HG02970 (cell line): ENCODE measurements at regions not wholly inside any gene's neighbourhood (a gene's known extent, or its start where the extent isn't known, plus 50 kb on each side); places are given as distances from the start of the nearest gene placed in this dataset.

Experiments used
- ATAC-seq: cut with Tn5 transposase; IDR thresholded peaks from one replicate; pipeline ENCODE4 v1.9.1; 2021; ENCODE audit warnings: mild to moderate bottlenecking, moderate library complexity, moderate number of reproducible peaks; ENCODE audit not compliant: unreplicated experiment, low FRiP score

DNA sequence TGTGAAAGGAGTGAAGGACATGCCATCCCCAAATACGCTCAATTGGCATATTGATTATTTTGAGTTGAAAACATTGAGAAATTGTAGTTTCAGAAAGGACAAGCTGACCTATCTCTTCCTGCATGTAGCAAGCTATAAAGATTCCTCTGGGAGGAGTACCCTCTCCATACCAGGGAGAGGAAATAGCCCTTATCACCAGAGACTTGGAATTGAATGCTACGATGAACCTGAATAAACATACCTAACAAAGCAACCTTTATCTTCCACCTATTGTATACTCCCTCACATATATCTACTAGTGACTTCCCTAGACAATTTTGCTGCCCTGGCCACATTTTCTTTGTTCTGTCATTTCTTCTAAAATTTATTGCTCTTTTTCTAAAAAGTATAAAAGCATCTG lies 150.2 kb upstream of the EEPD1 start:
- no peak for ATAC-seq

DNA sequence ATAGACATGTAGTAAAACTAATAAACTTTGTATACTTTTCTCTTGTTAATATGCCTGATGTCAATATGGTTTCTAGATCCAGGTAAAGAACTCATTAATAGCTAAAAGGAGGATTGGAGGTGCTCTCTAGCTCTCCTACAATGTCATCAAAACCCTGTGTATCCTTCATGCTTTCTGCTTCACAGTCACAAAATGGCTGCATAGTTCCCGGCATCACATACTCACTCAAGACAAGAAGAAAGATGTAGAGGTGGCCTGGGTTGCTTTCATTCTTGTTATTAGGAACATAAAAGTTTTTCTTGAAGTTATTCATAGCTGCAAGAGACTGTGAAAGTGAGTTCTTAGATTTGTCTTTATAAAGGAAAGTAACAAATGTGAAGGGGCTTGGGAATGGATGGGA lies 149.7 kb upstream of the EEPD1 start:
- no peak for ATAC-seq

DNA sequence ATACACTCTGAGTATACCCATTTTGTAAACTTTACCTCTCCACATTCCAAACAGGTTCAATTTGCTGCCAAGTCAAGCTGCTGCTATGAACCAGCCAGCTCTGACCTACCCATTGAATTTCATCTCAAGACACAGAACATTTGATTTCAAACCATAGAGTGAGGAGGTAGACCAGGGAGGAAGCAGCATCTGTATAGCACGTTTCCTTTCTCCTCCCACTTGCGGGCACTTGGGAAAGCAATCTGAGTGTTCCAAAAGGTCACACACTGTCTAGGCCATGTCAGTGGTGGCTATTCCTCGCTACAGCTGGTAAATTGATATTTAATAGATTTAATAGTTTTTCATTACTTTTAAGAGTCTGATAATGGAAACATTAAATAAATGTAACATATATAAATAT lies 147.8 kb upstream of the EEPD1 start:
- ATAC-seq = no peak

DNA sequence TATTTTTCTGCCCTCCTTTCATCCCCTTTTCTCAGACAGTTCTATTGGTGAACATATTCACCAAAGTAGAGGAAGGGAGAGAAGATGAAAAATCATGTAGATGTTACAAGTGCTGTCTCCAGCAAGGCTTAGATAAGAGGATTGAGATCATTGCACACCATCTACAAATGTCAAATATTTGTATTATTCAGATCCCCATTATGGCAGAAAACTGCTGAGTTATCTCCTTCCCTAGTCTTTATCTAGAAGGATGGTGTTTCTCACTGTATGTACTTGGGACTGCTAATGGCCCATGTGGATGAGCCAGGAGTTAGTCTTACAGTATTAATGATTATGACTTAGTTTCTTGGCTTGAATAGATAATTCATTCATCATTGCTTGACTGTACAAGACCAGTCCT lies 147.2 kb upstream of the EEPD1 start:
- ATAC-seq = no peak

DNA sequence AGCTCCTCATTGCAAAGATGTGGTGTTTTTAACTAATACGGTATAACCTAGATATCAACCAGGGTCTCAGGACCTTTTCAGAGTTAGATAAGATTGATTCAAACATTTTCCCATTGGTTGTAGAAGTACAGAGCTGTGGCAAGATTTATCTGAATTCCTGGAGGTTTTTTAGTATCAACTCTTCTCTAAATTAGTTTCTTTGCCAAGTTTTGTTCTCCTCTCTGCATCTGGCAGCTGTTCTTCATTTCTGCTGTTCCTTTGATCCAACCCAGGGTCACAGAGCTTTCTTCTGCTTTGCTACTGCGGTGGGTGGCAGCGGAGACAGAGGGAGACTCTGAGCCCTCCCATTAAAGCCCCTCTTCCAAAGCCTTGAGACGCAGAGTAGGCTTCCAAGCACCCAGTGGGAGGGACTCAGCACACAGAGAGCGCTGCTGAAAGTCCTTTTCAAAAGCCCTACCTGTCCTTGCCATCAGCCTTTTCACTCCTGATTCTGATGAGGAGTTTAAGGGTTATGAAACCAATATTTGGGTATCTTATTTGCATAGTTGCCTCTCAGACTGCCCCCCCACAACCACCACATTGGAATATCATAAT lies 146.3 kb upstream of the EEPD1 start:
- ATAC-seq = no peak

DNA sequence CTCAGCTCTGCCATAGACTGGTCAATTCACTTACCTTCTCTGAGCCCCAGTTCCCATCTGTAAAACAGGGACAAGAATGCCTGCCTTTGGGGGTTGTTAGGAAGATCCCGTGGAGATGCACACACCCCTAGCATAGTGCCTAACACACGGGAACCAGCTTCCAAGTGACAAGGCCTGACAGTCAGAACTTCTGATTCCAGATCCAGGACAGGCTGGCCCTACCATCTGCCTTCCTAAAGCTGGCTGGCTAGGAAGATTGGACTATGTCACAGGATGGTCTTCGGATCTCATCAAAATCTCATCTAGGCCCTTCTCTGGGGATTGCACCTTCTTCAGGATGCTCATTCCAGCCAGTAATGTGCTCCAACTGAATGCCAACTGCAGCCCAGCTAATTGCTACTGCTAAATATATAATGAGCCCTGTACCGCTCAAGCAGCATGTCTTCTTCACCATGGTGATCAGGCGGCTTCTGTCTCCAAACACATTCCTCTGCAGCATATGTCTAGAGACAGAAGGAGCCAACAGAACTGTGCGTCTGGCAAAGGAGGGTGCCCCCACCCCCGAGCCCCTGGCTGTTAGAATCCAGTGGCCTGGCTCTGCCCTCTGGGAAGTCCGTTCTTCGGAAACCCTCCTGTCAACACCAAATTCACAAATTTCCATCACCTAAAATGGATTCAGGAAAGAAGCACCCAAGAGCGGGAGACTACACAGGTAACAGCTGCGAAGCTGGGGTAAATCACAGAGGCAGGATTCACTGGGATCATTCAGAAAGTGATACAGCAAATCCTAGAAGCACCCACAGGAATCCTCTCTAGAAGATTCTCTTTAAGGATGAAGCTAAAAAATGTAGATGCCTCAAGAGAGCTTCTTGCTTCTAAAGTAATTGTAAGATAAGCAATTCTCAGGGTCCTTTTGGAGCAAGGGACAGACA lies 142.1 kb upstream of the EEPD1 start:
- ATAC-seq = no peak

DNA sequence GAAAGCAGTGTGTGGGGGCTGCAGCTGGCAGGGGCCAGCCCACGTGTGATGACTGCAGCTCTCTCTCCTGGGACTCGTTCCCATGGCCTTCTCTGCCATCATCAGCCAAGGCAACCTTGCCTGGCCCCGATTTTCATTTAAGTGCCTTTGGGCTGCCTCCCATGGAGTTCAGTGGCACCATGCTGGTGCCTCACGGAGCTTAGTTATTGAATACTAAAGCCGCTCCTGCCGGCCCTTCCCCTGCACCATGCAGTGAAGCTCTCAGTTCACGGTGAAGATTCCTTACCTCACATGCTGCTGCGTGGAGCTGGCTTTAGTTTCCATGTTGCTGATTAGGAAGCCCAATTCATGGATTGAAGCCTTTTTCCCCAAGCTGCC lies 141.5 kb upstream of the EEPD1 start:
- no peak for ATAC-seq

DNA sequence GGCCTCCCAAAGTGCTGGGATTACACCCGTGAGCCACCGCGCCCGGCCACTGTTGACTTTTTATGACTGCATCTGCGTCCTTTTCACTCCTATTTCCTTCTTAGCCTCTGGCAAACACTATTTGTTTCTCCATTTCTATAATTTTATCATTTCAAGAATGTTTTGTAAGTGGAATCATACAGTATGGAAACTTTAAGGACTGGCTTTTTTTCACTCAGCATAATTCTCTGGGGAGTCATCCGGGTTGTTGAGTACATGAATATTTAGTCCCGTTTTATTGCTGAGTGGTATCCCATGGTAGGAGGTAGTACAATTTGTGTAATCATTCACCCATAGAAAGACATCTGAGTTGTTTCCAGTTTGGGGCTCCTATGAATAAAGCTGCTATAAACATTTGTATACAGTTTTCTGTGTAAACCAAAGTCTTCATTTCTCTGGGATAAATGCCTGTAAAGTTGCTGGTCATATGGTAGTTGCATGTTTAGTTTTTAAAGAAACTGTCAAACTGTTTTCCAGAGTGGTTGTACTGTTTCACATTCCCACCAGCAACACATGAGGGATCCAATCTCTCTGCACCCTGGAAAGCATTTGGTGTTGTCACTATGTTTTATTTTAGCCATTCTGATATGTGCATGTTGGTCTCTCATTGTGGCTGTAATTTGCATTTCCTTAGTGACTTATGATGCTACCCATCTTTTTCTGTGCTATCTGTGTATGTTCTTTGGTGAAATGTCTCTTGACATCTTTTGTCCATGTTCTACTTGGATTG lies 139.6 kb upstream of the EEPD1 start:
- no peak for ATAC-seq

DNA sequence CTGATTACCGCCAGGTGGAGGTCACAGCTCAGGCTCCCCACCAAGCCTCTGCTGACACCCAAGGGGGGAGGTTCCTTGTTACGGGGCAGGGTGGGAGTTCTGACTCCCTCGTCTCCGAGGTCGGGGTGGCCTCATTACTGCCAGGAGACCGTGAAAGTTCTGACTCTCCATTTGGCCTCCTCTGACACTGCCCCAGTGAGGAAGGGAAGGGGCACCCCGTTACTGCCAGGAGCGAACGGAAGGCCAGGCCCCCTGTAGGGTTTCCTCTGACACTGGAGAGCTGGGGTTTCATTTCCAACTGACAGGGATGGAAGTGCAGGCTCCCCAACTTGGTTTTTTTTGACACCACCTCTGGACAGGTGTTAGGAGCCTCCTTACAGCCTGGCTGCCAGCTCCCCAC lies 138.1 kb upstream of the EEPD1 start:
- ATAC-seq = no peak

DNA sequence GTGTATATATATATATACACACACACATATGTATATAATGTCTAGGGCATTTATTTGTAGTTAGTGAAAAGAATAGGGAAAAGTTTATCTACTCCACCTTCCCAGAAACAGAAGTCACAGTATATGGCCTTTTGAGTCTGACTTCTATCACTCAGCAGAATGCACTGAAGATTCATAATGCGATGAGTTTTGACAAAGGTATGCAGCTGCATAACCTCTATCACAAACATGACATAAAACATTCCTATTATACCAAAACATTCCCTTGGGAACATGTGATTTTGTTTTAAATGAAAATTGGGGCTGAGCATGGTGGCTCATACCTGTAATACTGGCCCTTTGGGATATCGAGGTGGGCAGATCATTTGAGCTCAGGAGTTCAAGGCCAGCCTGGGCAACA lies 137.3 kb upstream of the EEPD1 start:
- no peak for ATAC-seq

DNA sequence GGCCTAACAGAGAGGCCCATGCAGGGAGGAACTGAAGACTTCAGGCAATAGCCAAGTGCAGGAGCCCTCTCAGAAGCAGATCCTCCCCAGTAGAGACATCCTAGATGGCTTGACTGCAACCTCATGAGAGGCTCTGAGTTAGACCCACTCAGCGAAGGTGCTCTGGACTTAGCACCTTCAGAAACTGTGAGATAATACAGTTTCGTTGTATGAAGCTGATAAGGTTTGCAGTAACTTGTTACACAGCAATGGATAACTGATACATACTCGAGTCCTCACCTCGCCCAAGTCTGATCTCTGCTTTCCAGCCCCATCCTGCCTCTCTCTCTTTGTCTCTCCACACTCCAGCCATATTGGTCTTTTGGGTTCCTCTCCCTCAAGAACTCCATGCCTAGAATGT lies 136.4 kb upstream of the EEPD1 start:
- no peak for ATAC-seq

DNA sequence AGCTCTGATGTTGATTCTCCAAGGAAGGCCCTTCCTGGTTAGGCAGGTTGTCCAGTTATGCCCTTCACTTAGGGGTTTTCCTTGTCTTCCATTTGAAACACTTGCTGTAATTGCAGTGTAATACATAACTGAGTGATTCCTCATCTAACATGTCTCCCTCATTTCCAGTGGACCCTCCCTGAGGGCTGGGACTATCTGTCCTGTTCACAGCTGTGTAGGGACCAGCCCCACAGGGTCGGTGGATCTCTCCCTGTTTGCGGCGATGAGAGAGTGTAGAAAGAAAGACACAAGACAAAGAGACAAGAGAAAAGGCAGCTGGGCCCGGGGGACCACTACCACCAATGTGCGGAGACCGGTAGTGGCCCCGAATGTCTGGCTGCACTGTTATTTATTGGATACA lies 135.9 kb upstream of the EEPD1 start:
- ATAC-seq = no peak

DNA sequence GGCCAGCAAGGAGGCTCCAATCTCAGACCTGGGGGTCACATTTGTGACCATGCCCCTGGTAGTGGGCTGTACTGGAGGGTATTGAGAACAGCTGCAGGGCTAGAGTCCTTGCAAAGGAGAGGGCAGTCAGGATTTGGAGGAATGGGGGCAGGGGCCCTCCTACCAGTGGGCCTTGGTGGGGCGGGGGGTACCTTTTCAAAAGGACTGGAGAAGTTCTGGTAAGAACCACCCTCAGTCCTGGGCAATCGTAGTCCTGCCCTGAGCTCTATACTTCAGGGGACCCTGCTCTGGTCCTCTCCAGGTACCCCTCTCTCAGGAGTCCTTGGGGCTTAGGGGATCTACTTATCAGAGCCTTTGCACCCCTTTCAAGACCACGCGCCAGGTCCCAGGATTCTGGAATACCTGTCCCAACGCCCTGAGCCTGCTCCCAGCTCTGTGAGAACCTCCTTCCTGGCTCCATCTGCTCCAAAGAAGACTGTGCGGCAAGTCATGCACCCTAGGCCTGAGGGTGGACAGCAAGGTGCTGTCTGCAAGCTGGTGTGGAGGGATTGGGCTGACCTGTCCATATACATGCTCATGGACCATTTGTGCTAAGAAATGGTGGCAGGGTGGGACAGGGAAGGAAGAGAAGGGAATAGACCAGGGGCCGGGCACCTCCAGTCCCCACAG lies 134.1 kb upstream of the EEPD1 start:
- no peak for ATAC-seq

DNA sequence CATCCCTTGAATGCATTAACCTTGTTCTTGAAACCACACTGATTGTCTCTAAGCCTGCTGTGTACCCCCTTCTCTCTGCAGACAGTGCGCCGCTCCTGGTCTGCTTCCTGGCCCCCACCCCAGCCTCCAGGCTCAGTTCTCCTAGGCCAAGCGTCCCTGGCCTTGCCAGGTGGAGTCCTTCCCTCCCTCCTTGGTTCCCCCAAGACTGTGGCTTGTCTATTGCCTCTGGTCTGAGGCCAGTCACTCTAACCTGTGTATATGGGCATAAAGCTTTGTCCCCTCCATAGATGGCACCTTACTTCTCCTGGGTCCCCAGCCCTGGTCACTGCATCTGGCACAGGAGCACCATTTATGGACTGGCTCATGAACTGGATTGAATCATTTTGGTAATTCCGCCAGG lies 133.5 kb upstream of the EEPD1 start:
- no peak for ATAC-seq

DNA sequence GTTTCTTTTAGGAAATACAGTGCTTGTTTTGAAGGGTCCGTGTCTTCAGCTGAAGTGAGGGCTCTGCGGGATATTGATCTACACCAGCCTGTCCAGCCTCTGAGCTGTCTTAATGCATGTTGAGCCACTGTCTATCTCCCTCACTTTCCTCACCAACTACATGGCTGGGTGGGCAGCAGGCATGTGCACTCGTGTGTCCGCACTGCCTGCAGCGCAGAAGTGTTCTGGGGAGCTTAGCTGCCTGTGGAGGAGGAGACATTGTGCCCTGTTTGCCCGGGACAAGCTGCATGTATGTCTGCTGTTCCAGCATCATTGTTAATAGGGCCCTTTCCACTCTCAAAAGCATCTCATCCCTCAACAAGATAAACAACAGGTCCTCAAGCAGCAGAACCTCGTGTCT lies 133.1 kb upstream of the EEPD1 start:
- ATAC-seq = no peak

DNA sequence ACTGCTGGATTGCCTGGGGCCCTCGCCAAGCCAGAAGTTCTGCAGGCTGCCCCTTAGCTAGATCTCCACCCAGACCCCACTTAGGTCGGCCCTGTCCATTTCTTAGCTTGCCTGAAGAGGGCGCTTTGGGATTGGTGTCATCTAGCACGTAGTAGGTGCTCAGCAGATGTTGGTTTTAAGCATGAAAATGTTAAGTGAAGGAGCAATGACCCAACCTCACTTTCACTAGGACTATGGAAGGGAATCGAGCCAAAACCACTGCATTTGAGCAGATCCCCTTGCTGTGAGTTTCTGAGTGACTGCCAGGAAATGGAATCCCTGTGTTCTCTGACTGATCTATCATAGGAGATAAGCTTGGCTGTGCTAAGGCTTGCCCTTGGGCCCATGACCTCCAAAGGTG lies 131.7 kb upstream of the EEPD1 start:
- ATAC-seq = no peak

DNA sequence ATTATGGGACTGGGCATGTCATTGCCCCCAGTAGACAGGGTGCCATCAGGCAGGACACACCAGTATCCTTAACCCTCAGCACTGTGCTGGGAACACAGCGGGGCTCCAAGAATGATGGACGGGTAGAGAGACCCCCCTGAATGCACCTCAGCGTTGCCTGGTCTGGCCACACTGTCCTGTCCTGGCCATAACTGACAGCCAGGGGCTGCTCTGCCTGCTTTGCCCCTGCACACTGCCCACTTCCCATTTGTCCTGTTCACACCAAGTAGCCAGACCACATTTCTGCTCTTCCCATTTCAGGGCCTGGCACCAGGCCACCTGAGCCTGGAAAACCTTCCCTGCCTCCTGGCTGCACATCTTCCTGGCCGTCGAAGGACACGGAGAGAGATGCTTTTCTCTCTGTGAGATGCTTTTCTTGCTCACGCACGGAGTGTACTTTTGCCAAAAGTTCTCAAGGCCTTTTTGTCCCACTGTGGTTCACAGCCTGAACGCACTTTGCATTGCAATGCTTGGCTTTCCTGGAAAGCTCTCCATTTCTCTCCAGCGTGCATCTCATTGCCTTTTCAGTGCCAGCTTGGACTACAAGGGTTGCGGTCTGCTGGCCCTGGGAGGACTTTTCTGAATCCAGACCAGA lies 131.0 kb upstream of the EEPD1 start:
- ATAC-seq = no peak

DNA sequence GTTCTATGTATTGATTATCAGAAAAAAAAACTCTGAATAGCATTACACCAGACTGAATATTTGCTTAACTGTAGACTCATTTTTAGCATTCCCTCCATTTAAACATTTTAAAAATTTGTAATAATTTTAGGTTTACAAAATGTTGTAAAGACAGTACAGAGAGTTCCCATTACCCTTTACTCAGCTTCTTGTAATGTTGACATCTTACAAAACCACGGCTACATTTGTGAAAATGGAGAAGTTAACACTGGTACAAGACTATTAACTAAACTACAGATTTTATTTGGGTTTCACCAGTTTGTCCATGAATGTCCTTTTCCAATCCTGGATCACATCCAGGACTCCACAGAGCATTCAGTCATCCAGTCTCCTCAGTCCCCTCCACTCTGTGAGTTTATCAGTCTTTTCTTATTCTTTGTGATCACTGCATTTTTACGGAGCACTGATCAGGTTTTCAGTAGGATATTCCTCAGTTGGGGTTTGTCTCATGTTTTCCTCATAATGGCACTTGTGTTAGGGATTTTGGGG lies 130.0 kb upstream of the EEPD1 start:
- no peak for ATAC-seq

DNA sequence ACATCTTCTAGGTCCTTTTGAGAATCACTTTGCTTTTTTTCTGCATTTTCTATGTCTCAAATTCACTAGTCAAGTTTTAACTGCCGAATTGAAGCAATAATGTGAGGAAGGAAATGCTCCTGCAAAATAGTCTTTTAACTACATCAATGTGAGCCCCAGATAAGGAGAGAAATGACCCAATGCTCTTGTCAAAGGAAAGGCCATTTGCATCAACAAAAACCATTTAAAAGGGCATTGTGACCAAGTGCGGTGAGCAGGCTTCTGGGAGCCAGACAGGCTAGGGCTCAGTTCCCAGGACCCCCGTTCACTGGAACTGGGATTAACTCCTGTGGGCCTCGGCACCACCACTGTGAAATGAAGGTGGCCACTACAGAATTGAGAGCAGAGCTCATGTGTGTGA lies 127.9 kb upstream of the EEPD1 start:
- no peak for ATAC-seq

DNA sequence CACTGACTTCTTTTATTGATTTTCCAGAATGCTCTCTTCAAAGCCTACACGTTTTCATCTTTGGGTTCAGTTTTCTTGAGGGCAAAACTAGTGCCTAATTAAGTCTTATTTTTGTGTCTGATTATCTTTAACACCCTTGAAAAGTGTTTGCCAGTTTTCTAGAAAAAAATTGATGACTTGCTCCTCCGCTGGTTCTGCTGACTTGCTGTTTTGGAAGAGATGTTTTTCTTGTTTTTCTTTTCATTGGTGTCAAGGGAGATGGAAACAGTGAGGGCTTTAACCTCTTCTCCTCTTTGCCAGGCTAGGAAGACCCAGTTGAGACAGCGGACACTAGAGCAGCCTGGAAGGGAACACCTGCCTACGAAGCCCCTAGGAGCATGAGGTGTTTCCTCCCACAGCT lies 123.7 kb upstream of the EEPD1 start:
- ATAC-seq = no peak
